ENCODE measurements at regions not wholly inside any gene's neighbourhood (a gene's known extent, or its start where the extent isn't known, plus 50 kb on each side); places are given as distances from the start of the nearest gene placed in this dataset.

GRCh38 chr6:99096170-99096569 is 148.4 kb upstream of the FBXL4 start:
- no CpG with 5 or more reads among the region's 6 CpGs for whole genome bisulfite sequencing (ENCODE audit: extremely low coverage, insufficient read length, low lambda C conversion rate)
- Histone ChIP-seq H2AFZ (ENCODE audit: low read length) (no peak overlapping the region), H3K4me2 (ENCODE audit: insufficient read depth, insufficient read length, low read length) (no peak overlapping the region), H3K27ac (ENCODE audit: insufficient read length, low read depth, low read length) (no peak overlapping the region), H2BK20ac (ENCODE audit: low read depth, low read length, poor library complexity, severe bottlenecking) (no peak overlapping the region), H3K9ac (ENCODE audit: extremely low read depth, insufficient read length, low read length) (no peak overlapping the region), H3K9me3 (ENCODE audit: control insufficient read depth, low read depth, low read length) (no peaks in the 10 kb centered on the region), H2BK12ac (ENCODE audit: insufficient read length, low read depth, low read length) (no peak overlapping the region), H4K5ac (ENCODE audit: insufficient read length, low read depth, low read length) (no peak overlapping the region), H3K23me2 (ENCODE audit: insufficient read length, low read depth, low read length, poor library complexity, severe bottlenecking) (no peaks in the 10 kb centered on the region), H3K4me1 (ENCODE audit: insufficient read depth, low read length) (no peaks in the 10 kb centered on the region), H4K8ac (replicated peaks; ENCODE audit: insufficient read length, low read depth, low read length) (no peak overlapping the region), H3K14ac (ENCODE audit: insufficient read depth, low read length) (no peak overlapping the region), H4K20me1 (ENCODE audit: control insufficient read depth, insufficient read depth, insufficient read length) (no peaks in the 10 kb centered on the region), H3K79me2 (ENCODE audit: insufficient read depth, low read length) (no peaks in the 10 kb centered on the region), H2BK120ac (ENCODE audit: low read depth, low read length, poor library complexity, severe bottlenecking) (no peak overlapping the region), H2BK15ac (ENCODE audit: low read depth, low read length) (no peak overlapping the region), H3K79me1 (ENCODE audit: insufficient read depth, low read depth, low read length, poor library complexity, severe bottlenecking) (no peaks in the 10 kb centered on the region), H3K18ac (ENCODE audit: insufficient read length, low read depth, low read length) (no peak overlapping the region), H3K27me3 (ENCODE audit: insufficient read depth, low read length) (no peaks in the 10 kb centered on the region), H4K91ac (ENCODE audit: insufficient read length, low read depth, low read length) (no peak overlapping the region), H3K23ac (ENCODE audit: insufficient read length, low read depth, low read length) (no peak overlapping the region), H3K4ac (ENCODE audit: low read depth, low read length) (no peak overlapping the region), H2AK5ac (ENCODE audit: insufficient read length, low read length) (no peak overlapping the region), H3K56ac (ENCODE audit: insufficient read length, low read depth, low read length) (no peak overlapping the region), H3T11ph (ENCODE audit: low read length) (no peak overlapping the region), H2BK5ac (ENCODE audit: insufficient read length, low read length) (no peak overlapping the region)
- no peak for DNase-seq
- H3K4me1 Mint-ChIP-seq: peaks cover 5 to 12% of the 10 kb centered on the region in 2 experiments
- TF ChIP-seq CTCF (conservative IDR thresholded peaks at IDR 0.05): no peak
- H3K4me3 Mint-ChIP-seq: no peak overlapping the region
- peaks cover 10% of the 10 kb centered on the region for H3K27me3 Mint-ChIP-seq (ENCODE audit: low read depth)
- no peaks in the 10 kb centered on the region for H3K9me3 Mint-ChIP-seq
- no peaks in the 10 kb centered on the region for H3K36me3 Mint-ChIP-seq (ENCODE audit: insufficient read depth in 1 of 3, low read depth in 3 of 3)
- H3K27ac Mint-ChIP-seq: no peak overlapping the region
